Activated CD4-positive, alpha-beta T cell treated with anti-CD3 and anti-CD28 coated beads, Interleukin-10, Interleukin-2, amounts not matched to agents 100 ng/mL and 50 ng/mL, durations not matched to agents 16 hours and 8 hours (primary cell): ENCODE measurements at regions not wholly inside any gene's neighbourhood (a gene's known extent, or its start where the extent isn't known, plus 50 kb on each side); places are given as distances from the start of the nearest gene placed in this dataset.

Experiments used
- DNase-seq: peaks from one replicate; pipeline ENCODE4 v3.0.0-alpha.2; 2020

GRCh38 chr2:67258122-67258521 lies 139.0 kb upstream of the ETAA1 start:
- no peak for DNase-seq

DNA sequence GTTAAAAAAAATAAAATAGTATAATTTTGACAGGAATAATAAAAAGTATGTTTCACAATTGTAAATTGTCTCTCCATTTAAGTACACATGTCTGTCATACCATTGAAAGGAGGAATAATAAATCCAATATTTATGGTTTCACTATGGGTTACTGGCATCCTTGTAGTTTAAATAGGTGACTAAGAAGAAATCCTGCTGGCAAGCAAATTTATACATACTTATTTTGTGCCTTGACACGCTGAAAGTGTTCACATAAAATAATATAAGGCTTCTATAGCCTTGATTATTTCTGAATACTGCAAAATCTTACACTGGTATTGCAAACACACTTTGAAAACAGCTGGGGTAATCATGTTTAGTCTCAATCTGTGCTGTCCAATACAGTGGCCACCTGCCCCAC lies 138.3 kb upstream of the ETAA1 start:
- DNase-seq: no peak

DNA sequence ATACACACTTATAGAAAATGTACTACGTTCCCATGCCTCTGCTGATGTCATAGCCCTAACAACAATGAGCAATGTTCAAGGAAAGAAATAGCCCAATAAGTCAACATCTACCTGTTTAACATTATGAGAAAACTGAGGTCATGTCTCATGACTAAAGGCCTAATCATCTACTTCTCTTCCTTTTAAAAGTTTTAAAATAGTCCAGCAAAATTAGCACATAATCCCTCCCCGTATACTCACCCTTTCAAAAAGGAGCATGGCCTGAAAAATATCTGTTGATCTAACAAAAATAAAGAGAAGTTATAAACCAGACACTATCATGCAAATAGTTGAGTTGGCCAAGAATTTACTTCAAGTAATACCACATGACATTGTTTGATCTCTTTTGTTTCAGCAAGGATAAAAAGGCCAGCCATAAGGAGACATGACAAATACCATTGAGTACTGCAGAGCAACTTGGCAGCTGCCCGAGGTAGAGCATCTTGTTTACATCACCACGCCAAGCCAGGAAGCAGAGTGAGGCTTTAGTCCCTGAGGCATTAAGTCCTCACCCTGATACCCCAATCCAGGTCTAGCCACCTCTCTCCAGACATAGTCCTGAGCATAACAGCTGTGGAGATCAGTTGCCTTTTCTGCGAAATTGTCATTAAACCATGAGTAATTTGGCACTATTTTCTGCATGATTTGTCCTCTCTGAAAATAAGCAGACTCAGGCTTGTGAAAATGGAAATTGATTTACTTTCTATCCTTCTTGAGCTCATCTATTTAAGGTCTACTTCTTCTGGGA lies 137.4 kb upstream of the ETAA1 start:
- no peak for DNase-seq

GRCh38 chr2:67260343-67261277 lies 136.5 kb upstream of the ETAA1 start:
- DNase-seq: no peak

DNA sequence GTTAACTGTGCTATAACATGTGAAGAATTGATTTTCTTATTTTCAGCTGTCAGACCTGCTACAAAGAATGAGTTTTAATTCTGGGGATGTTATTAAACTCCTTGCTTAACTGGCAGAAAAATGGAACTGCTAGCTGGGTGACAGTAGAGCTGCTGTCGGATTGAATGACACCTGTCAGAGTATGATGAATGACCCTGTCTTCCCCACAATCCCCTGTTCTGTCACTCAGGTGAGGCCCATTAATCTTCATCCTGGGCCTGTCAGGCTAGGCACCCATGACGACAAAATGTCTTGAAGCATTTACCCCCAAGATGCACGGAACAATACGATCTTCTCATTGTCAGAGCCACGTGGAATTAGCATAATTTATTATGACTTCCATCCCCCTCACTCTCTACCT lies 129.9 kb upstream of the ETAA1 start:
- DNase-seq: no peak

DNA sequence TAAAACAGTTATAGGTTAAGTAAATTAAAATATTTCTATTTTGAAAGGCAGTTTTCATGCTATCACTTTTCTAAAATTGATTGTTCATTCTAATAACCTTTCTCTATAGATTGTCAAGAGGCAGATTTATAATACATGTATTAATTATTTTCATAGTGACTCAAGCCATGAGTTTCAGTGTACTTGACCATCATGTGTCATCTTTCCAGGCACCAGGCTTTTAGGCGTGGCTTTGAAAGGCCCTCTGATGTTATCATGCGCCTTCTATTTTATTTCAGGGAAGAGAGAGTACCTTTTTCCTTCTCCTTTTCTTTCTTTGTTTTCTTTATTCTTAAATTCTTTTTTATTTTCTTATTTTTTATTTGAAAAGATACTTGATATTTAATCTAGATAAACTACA lies 128.3 kb upstream of the ETAA1 start:
- no peak for DNase-seq

DNA sequence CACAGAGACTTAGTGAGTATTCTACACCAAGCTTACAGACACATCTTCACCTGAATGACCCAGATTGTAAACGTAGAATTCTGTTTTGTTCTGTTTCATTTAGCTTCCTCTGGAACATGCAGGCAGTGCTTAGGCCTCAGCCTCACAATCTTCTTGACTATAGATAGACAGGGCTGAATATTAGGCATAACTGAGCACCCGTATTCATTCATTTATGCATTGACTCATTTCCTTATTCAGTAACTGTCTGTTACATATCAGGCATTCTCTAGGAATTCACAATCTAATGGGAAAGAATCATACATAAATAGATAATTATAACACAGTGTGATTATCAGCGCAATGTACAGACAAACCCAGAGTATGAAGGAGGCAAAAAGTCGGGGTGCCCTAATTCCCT lies 124.9 kb upstream of the ETAA1 start:
- no peak for DNase-seq

DNA sequence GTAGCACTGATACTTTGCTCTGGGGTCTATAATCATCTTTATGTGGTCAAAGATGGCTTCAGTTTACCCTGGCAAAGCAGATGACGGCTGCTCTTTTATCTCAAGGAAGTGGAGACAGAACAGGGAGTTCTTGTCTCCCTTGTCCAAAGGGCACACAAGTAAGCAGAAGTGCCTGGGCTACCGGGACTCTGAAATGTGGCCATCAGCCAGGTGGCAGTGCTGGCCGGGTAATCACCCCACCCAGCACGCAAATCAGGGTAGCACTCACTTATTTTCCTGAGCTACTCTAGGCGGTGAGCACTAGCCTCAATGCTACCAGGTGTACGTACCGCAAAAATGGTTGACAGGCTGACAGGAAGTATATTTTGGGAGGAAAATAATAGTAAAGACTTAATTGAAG lies 119.7 kb upstream of the ETAA1 start:
- DNase-seq: no peak

- no peak for DNase-seq
Measured at GRCh38 chr2:67281101-67281500, 116.0 kb upstream of the ETAA1 start.

DNA sequence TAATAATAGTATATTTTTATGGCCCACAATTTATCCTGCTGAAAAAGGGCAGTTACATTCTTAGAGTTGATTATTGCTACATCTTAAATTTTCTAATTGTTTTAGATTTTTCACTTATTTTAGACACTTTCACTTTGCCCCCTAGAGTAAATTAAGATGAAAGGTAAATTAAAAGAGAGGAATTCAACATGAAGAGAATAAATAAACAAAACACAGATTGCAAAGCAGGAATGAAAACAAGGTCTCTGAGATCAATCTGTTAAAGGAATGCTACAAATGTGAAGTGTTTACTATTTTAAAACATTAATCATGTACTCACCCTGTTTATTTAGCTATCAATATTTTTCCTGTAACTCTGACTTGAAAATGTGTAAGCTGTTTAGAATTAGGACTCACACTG lies 113.5 kb upstream of the ETAA1 start:
- DNase-seq: no peak

DNA sequence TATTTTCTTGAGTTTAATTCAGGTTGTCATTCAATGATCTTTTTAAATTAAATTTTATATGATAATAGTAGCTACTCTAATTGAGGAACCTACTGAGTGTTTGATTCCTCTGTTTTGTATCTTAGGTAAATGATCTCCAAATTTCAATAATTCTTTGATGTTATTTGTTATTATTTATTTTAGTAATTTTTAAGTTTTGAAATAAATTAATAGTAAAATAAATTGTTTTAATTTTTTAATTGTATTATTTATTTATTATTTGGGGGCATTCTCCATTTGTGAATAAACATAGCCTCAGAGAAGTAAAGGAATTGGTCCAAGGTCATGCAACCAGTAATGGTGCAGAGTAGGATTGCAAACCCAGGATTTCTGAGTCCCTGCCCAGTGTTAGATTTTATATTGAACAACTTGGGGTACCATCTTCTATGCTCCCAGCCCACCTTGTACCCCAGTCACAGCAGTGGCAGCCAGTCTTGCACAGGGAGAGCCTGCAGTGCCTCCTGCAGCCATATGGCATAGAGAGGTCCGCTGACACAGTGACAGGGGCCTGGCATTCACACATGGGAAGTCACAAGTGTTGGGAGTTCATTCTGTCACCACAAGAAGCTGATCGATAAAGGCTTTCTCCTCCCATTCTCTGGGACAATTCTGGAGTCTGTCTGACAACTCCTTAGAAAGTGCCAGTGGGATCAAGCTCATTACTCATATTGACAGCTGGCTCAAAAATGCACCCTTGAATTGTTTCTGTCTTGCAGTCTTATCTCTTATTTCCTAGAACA lies 110.0 kb upstream of the ETAA1 start:
- DNase-seq: no peak

GRCh38 chr2:67289271-67289670 lies 107.9 kb upstream of the ETAA1 start:
- no peak for DNase-seq

GRCh38 chr2:67289921-67290371 lies 107.2 kb upstream of the ETAA1 start:
- no peak for DNase-seq

DNA sequence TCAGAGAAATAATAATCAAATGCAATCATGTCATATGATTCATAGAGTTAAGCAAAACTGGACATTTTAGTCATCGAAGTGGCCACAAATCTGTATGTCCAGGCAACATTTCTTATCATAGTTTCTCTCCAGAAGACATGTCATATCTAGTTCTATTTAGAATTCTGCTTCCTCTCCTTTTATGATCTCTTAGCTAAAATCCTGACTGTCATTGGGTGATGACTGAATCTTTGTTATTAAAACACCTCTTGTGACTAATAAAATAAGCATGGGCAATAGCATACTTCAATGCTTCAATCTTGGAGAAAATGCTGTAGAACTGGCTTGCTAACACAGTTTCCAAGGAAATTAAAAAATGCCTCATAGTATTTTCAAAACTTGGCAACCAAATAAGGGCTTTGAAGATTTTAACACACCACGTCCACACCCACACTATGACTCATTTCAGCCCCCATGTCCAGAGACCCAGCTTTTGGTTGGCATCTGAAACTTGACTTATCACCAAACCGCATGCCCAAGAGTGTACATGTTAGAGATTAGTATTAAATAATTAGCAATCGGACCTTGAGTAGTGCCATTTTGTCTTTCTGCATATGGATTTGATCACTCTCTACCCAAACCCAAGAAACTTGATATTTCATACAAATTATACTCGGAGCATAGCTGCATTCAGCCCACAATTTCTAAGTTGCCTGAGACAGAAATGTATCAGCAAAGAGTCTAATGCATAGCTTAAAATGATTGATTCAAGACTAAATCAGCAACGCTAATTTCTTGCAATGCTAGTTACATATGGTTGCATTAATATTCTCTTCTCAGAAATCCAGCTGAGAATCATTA lies 106.5 kb upstream of the ETAA1 start:
- DNase-seq: no peak

GRCh38 chr2:67294218-67294617 lies 102.9 kb upstream of the ETAA1 start:
- DNase-seq: no peak

GRCh38 chr2:67295406-67295805 lies 101.7 kb upstream of the ETAA1 start:
- DNase-seq: no peak

- DNase-seq: no peak
Measured at GRCh38 chr2:67295851-67296250, 101.3 kb upstream of the ETAA1 start.

GRCh38 chr2:67304300-67304890 lies 92.7 kb upstream of the ETAA1 start:
- no peak for DNase-seq

DNA sequence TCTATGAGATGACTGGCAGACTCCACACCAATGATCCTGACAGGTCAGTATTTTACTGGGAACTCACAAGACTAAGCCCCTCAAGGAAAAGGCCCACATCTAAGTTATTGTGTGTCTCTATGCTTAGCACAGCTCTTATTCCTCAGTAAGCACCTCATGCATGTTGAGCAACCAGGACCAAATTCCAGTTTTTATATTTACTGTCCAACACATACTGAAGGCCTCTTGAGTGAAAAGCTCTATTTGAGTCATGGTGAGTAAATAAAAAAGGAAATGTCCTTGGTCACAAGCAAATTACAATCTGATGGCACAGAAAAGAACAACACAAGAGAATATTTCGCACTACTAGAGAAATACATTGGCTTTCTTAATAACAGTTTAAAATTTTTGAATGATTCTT lies 87.9 kb upstream of the ETAA1 start:
- no peak for DNase-seq

- DNase-seq: no peak
Measured at GRCh38 chr2:67311536-67311935, 85.6 kb upstream of the ETAA1 start.

DNA sequence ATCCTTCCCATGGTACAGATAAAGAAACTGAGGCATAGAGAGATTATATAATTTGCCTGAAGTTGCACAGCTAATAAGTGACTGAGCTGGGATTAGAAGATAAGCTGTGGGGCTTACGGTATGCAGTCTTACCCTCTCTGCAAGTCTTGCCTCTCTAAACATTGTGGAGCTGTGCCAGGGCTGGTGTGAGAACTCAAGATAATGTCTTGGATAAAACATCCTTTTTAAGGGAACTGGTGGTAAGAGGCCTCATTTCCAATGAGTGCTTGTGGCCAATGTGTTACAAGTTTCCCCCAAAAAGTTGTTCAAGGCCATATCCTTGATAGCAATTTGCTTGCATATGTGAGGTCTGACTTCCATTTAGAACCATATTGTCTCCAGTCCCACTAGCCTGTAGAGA lies 84.3 kb upstream of the ETAA1 start:
- DNase-seq: no peak

DNA sequence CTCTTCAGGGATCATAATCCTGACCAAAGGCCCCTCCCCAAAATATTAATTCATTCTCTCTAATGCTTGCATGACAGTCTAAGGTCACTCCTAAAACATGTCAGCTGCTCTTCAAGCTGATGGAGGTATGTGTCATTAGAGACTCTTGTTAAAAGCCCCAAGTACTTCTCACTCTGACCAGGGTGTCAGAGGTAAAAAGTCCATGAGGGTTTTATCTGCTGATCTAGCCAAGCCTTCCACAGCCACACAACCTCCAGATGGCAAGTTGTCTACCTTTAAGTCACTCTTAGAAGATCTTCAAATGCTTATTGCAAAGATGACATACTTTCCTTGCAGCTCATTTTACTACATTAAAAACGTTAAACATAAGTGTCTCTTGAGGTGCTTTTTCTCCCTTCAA lies 83.6 kb upstream of the ETAA1 start:
- no peak for DNase-seq
